HepG2 (cell line): ENCODE measurements at regions not wholly inside any gene's neighbourhood (a gene's known extent, or its start where the extent isn't known, plus 50 kb on each side); places are given as distances from the start of the nearest gene placed in this dataset.
"Not testable (repeated sequence)": the region's sequence is repeated elsewhere in the genome, so short reads cannot be mapped to it uniquely, and the experiment has no call there.

Experiments
- ATAC-seq: fragments of 200-7000 bp; cut with Tn5 transposase; 3 replicates; pipeline ENCODE4 v1.9.1; 2020; ENCODE audit warnings: mild to moderate bottlenecking, moderate library complexity
- BruUV-seq: library from RNA; stranded (reverse); fragments of 400-500 nt; replicated peaks from 2 replicates; lab custom pipeline; 2021; lab: Mats Ljungman, UMichigan
- CTCF ChIA-PET: fragments of 300-600 bp; formaldehyde crosslinking; extraction: SDS; loops from one replicate; lab custom pipeline; 2021; ENCODE audit warnings: low total read pairs, inconsistent platforms, low intra/inter-chr PET ratio; lab: Yijun Ruan, JAX
- POLR2A ChIA-PET: fragments of 350-600 bp; sonication (Branson Sonifier 250); formaldehyde crosslinking; loops from one replicate; lab custom pipeline; 2020; ENCODE audit warnings: antibody characterized with exemption, inconsistent platforms; lab: Yijun Ruan, JAX
- DNase-seq: peaks from one replicate; pipeline ENCODE4 v3.0.0-alpha.2; 2015; ENCODE audit warnings: low spot score
- FAIRE-seq: peaks from 3 replicates; lab custom pipeline; 2011; peaks lifted over from hg19 to GRCh38; lab: Jason Lieb, UNC
- H2AFZ ChIP-seq: one replicate; pipeline ENCODE4 v1.6.1; 2011; ENCODE audit warnings: low read length, inconsistent platforms
- H3K27ac ChIP-seq: fragments of 300-600 bp; 3 replicates; pipeline ENCODE4 v1.8.0; 2011; ENCODE audit warnings: mixed run types, mild to moderate bottlenecking, mixed read lengths, low read length, inconsistent platforms; ENCODE audit not compliant: insufficient read depth; ENCODE audit errors: extremely low read length
- H3K27me3 ChIP-seq, 2 experiments: fragments of 200-600 bp in 1 of 2; 2 replicates in 1 of 2; 3 replicates in 1 of 2; pipeline versions ENCODE4 v1.6.0 to v1.8.0; 2011; ENCODE audit warnings: low read length in 2 of 2, mild to moderate bottlenecking in 2 of 2, moderate library complexity in 2 of 2, inconsistent platforms in 1 of 2; ENCODE audit not compliant: insufficient read depth in 2 of 2, control insufficient read depth in 1 of 2
- H3K36me3 ChIP-seq, 2 experiments: fragments of 200-600 bp in 1 of 2; replicated peaks in 1 of 2; 2 replicates in 1 of 2; 3 replicates in 1 of 2; pipeline versions ENCODE4 v1.5.1 to v1.8.0; 2011; ENCODE audit warnings: low read length in 2 of 2, inconsistent platforms in 1 of 2; ENCODE audit not compliant: insufficient read depth in 2 of 2, control insufficient read depth in 1 of 2
- H3K4me1 ChIP-seq: 2 replicates; pipeline ENCODE4 v1.5.1; 2012; ENCODE audit warnings: low read length, inconsistent platforms; ENCODE audit not compliant: insufficient read depth
- H3K4me2 ChIP-seq: 2 replicates; pipeline ENCODE4 v1.6.0; 2011; ENCODE audit warnings: low read depth, low read length, inconsistent platforms
- H3K4me3 ChIP-seq, 3 experiments: fragments of 200-600 bp in 1 of 3; sonication (generic), shearing (Covaris generic) in 1 of 3; replicated peaks in 1 of 3; 2 replicates each; pipeline ENCODE4 v1.5.1; 2011 to 2016; ENCODE audit warnings: low read length in 3 of 3, inconsistent platforms in 2 of 3, low read depth in 2 of 3, mild to moderate bottlenecking in 2 of 3, control low read depth in 1 of 3, mixed read lengths in 1 of 3; ENCODE audit not compliant: insufficient read depth in 1 of 3
- H3K79me2 ChIP-seq: one replicate; pipeline ENCODE4 v1.6.1; 2011; ENCODE audit warnings: low read length, inconsistent platforms; ENCODE audit not compliant: insufficient read depth
- H3K9ac ChIP-seq: 2 replicates; pipeline ENCODE4 v1.6.0; 2011; ENCODE audit warnings: mild to moderate bottlenecking, low read depth, low read length, inconsistent platforms; ENCODE audit not compliant: insufficient read depth
- H3K9me3 ChIP-seq: 2 replicates; pipeline ENCODE4 v1.5.1; 2012; ENCODE audit warnings: mild to moderate bottlenecking, low read length
- H4K20me1 ChIP-seq: 2 replicates; pipeline ENCODE4 v1.6.0; 2011; ENCODE audit warnings: inconsistent platforms, mild to moderate bottlenecking, low read length, moderate library complexity; ENCODE audit not compliant: insufficient read depth
- CHCHD3 ChIP-seq: sonication (generic); formaldehyde crosslinking; IDR thresholded peaks from 2 replicates; pipeline ENCODE4 v1.8.0; 2022; ENCODE audit warnings: mild to moderate bottlenecking, missing genetic modification reagents, moderate library complexity
- FOXC1 ChIP-seq: sonication (generic); formaldehyde crosslinking; IDR thresholded peaks from 2 replicates; pipeline ENCODE4 v1.8.0; 2022; ENCODE audit warnings: mild to moderate bottlenecking, missing genetic modification reagents, borderline replicate concordance
- NPAS2 ChIP-seq: sonication (generic); formaldehyde crosslinking; IDR thresholded peaks from 2 replicates; pipeline ENCODE4 v1.8.0; 2022; ENCODE audit warnings: mild to moderate bottlenecking, missing genetic modification reagents, borderline replicate concordance
- RARA ChIP-seq: IDR thresholded peaks from 2 replicates; pipeline ENCODE4 v1.6.1; 2016; ENCODE audit warnings: missing genetic modification reagents, missing compliant biosample characterization
- REST ChIP-seq, 2 experiments: IDR thresholded peaks; 2 replicates each; pipeline ENCODE4 v1.6.1; 2011 to 2012; ENCODE audit warnings: low read length in 2 of 2, borderline replicate concordance in 1 of 2, low read depth in 1 of 2, mild to moderate bottlenecking in 1 of 2, moderate library complexity in 1 of 2
- RORA ChIP-seq: sonication (generic); formaldehyde crosslinking; IDR thresholded peaks from 2 replicates; pipeline ENCODE4 v1.5.0; 2020; ENCODE audit warnings: mild to moderate bottlenecking, missing genetic modification reagents, moderate library complexity
- ZNF343 ChIP-seq: sonication (generic); formaldehyde crosslinking; IDR thresholded peaks from 2 replicates; pipeline ENCODE4 v1.4.0; 2020; ENCODE audit warnings: mild to moderate bottlenecking, missing genetic modification reagents
- WGBS: methylation state at CpG from one replicate; pipeline ENCODE4 v1.1.6; 2017; ENCODE audit warnings: low lambda C conversion rate; 5-methylcytosine and 5-hydroxymethylcytosine counted together
- in situ Hi-C: cut with HindIII; loops from 2 replicates; pipeline ENCODE4 v1.10.0; 2017; ENCODE audit warnings: low pct_unique_long_range_greater_than_20kb; ENCODE audit not compliant: extremely low pct_ligation_motif_present
- intact Hi-C: fragments of 100-400 bp; cut with micrococcal nuclease; formaldehyde crosslinking; loops from one replicate; pipeline ENCODE4 v1.10.0; 2022; ENCODE audit not compliant: unreplicated experiment

- FAIRE-seq, intact Hi-C loops, H3K4me2 ChIP-seq, H3K4me1 ChIP-seq, H3K36me3 ChIP-seq, H3K27me3 ChIP-seq, ATAC-seq, H2AFZ ChIP-seq, H3K9ac ChIP-seq, H3K79me2 ChIP-seq, in situ Hi-C loops, CTCF ChIA-PET, BruUV-seq, H3K4me3 ChIP-seq, POLR2A ChIA-PET, H4K20me1 ChIP-seq, H3K27ac ChIP-seq, DNase-seq: not testable (repeated sequence)
- WGBS: 0% methylated on average over 1 of the region's 1 CpG
- H3K9me3 ChIP-seq: peaks cover 77% of the 10 kb centered on the region
Observed at GRCh38 chr21:28032652-28033051, 960.0 kb downstream of the LTN1 start.

GRCh38 chr21:28031066-28031465, 961.6 kb downstream of the LTN1 start:
- H3K4me1 ChIP-seq, H3K79me2 ChIP-seq, H3K27ac ChIP-seq, CTCF ChIA-PET, DNase-seq, H3K36me3 ChIP-seq, H3K4me3 ChIP-seq, H4K20me1 ChIP-seq, in situ Hi-C loops, FAIRE-seq, intact Hi-C loops, H3K27me3 ChIP-seq, ATAC-seq, POLR2A ChIA-PET, BruUV-seq, H3K4me2 ChIP-seq, H3K9ac ChIP-seq, H2AFZ ChIP-seq: not testable (repeated sequence)
- peaks cover 78% of the 10 kb centered on the region for H3K9me3 ChIP-seq

GRCh38 chr21:28025111-28025510, 967.6 kb downstream of the LTN1 start:
- Histone ChIP-seq H3K27me3 (no peaks in the 10 kb centered on the region), H3K9me3 (peaks cover 60% of the 10 kb centered on the region), H3K27ac (no peak overlapping the region), H3K4me3 (no peak overlapping the region), H3K9ac (no peak overlapping the region), H4K20me1 (no peaks in the 10 kb centered on the region), H3K4me1 (no peaks in the 10 kb centered on the region), H3K79me2 (no peaks in the 10 kb centered on the region), H3K36me3 (no peaks in the 10 kb centered on the region), H2AFZ (no peak overlapping the region), H3K4me2 (no peak overlapping the region)
- ChIA-PET POLR2A (no interaction called here), CTCF (no interaction called here)
- 75% methylated on average over 1 of the region's 1 CpG for WGBS
- intact Hi-C loops: no loop called here
- DNase-seq (no peak), FAIRE-seq (no peak), ATAC-seq (no peak)
- in situ Hi-C loops: no loop called here
- BruUV-seq: no TSS peak
- TF ChIP-seq RARA (CRISPR knock-in tag): no peak
- TF ChIP-seq NPAS2 (CRISPR knock-in tag): no peak
- TF ChIP-seq ZNF343: no peak
- TF ChIP-seq REST (IDR thresholded peaks at IDR 0.05; ENCODE audit: borderline replicate concordance in 1 of 2, low read depth in 1 of 2, low read length in 2 of 2): no peak
- no peak for TF ChIP-seq CHCHD3 (CRISPR knock-in tag)
- TF ChIP-seq RORA (CRISPR knock-in tag): no peak
- no peak for TF ChIP-seq FOXC1 (CRISPR knock-in tag)
